Posterior cingulate gyrus (tissue), 11 donors: ENCODE measurements at regions not wholly inside any gene's neighbourhood (a gene's known extent, or its start where the extent isn't known, plus 50 kb on each side); places are given as distances from the start of the nearest gene placed in this dataset.
A peak's percentile ranks its signal among the peaks of the same experiment; 100 is the strongest.

Experiments
- DNase-seq, 10 donors: peaks; one replicate each; pipeline versions ENCODE4 v3.0.0 to v3.0.0-alpha.2; 2020 to 2021; ENCODE audit warnings: mixed read lengths in 3 of 10
- intact Hi-C: fragments of 100-400 bp; cut with DNase I; formaldehyde crosslinking; loops from one replicate; pipeline ENCODE4 v1.15.1; 2023

DNA sequence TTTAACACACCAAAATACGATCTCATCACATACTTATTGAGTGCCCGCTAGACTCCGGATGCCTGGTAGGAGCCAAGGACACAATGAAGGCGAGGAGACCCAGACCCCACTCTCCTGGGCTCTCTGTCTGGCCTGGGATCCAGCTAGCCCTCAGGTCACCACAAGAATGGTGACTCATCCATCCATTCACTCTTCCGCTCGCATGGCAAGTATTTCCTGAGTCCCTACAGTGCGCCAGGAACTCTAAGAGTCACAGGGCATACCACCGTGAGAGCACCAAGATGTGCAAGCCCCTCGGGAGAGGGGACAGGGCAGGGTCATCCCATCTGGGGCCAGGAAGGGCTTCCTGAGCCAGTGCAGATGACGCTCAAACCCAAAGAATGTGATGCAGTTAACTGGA lies 101.6 kb upstream of the PRR20G start:
- intact Hi-C loops: no loop called here
- peak in 3 of 10 donors; percentile 3 to 38 (median 24) for DNase-seq

DNA sequence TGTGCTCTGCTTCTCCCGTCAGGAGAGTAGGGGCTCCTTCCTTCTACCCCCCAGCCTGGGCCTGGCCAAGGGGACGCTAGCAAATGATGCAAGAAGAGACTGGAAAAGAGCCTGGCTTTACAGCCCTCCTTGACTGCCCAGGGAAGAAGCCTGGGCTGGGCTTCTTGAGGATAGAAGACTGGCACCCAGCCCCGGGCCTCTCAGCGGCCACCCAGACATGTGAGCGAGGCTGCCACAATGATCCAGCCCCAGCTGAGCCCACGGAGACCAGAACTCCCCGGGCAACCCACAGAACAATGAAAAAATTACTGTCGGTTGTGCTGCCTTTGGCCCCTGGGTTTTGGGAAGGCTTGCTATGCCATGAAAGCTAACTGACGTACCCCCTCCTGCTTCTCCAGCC lies 100.6 kb upstream of the PRR20G start:
- peak in 2 of 10 donors; percentile 1 to 74 for DNase-seq
- intact Hi-C loops: no loop called here

DNA sequence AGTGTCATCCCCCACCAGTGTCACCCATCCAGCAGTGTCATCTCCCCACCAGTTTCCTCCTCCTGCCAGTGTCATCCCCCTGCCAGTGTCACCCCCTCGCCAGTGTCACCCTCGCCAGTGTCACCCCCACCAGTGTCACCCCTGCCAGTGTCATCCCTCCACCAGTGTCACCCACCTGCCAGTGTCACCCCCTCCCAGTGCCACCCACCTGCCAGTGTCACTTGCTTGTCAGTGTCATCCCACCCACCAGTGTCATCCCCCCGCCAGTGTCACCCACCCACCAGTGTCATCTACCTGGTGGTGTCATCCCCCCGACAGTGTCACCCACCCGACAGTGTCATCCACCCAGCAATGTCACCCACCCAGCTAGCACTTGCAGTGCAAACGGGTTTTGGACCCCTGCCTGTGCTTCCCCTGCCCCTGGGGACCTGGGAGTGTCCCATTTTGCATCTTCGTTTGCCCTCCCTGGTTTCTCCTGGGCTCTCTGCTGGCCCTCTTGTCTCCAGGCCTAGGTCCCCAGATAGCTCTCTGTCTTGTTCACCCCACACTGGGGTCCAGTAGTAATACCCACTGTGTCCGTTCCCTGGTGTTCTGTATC lies 99.8 kb upstream of the PRR20G start:
- intact Hi-C loops: no loop called here
- DNase-seq: peak in 2 of 10 donors; percentile 41 to 66

- peak in 1 of 10 donors; percentile 73 for DNase-seq
- intact Hi-C loops: no loop called here
These were observed 99.3 kb upstream of the PRR20G start for GRCh38 chr3:127387119-127387518.

DNA sequence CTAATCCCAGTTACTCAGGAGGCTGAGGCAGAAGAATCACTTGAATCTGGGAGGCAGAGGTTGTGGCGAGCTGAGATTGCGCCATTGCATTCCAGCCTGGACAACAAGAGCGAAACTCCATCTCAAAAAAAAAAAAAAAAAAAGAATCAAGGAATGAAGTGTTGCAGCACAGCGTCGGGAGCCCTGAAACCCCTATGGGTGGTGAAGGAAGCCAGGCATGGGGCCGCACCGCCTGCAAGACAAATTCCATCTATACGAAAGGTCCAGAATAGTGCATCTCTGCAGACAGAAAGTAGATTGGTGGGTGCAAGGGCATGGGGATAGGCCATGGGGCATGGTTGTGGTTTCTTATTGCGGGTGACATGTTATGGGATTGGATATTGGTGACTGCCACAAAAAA lies 98.6 kb upstream of the PRR20G start:
- DNase-seq: peak in 2 of 10 donors; percentile 53 to 59
- intact Hi-C loops: no loop called here

DNA sequence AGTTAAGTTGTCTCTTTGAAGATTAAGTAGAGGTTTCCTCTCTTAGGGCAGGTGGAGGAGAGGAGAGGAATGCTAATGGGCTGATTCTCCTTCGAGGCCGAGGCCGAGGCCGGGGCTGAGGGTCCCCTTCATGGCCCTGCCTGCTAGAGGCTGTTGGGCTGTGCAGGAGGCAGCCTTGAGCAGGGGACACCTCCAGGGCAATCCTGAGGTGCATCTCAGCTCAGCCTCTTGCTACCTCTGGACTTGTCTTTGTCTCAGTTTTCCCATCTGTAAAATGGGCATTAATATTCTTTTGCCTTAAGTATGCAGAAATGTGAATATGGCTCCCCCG lies 97.7 kb upstream of the PRR20G start:
- intact Hi-C loops: no loop called here

DNA sequence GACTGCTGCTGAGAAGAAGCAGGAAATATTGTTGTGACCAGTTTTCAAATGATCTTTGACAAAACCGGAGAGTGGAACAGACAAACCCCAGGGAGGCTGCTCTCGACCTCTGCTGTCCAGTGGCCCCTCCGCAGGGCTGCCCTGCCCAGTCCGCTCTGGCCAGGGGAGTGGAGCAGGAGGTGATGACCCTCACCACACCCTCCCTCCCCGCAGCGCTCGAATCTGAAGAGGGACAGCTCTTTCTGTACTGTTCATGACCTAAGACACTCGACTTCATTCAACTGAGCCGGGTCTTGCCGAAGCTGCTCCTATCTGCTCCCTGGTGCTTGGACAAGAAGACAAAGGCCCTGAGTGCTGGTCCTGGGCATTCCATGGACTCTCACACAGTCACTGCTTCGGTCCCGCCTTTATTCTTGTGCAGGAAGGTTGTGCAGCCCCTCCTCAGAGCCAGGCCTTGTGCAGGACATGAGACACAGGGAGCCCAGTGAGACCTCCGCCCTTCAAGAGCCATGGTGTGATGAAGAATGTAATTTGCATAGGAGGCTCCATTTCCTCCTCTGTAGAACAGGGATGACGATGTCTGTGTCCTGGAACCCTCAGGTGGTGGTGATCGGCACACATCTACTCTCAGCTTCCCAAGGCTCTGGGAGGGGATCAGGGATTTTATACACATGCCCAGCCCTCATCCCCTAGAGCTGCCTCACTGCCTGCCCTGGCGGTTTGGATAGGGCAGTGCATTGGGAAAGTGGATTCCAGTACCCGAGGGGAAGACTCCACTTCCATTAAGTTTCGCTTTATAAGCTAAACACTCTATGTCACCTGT lies 97.1 kb upstream of the PRR20G start:
- intact Hi-C loops: no loop called here
- peak in 2 of 10 donors; percentile 43 to 74 for DNase-seq

More for the DNA sequence above, 97.7 kb upstream of the PRR20G start:
- no peak for DNase-seq

- intact Hi-C loops: no loop called here
- peak in 3 of 10 donors; percentile 36 to 70 (median 52) for DNase-seq
These were observed 95.9 kb upstream of the PRR20G start for GRCh38 chr3:127383656-127384179.

- intact Hi-C loops: no loop called here
- DNase-seq: peak in 2 of 10 donors; percentile 48 to 65
These were observed 90.2 kb upstream of the PRR20G start for GRCh38 chr3:127377801-127378655.

GRCh38 chr3:127375151-127375930 lies 87.5 kb upstream of the PRR20G start:
- intact Hi-C loops: no loop called here
- DNase-seq: peak in 2 of 10 donors; percentile 54 to 78

DNA sequence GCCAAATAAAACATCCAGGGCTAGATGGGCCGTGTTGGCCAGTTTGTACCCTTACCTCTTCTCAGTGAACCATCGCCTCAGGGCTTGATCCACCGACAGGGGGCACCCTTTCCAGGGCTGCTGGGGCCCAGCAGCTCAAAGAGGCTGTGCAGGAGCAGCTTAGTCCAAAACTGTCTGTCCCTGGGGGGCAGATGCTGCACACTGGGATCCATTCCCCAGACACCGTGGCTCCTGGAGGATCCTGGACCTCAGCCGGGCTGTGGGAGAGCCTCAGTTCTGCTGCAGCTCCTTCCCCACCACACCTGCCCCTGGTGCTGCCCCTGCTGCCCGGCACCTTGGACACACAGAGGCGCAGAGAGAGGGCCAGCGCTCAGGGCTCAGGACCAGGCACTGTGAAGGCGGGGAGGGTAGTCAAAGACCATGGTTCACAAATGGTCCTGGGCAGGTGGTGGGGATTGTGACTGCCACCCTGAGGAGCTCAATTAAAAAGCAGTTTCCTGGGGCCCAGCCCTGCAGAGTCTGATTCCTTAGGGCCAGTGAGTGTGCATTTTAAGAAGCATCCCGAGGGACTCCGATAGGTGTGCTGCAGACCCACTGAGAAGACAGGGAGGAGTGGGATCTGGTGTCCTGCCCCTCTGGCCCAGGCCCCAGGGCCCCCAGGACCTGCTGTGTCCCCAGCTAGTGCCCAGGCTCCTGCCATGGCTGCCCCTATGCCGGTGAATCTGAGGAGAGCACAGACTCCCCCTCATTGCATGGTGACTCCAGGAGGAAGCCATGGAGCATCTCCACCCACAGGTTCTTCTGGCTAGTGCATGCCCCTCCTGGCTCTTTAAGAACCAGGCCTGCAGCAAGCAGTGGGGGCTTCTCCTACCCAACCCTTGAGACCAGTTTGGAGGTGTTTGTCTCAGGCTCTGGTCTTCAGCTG lies 86.5 kb upstream of the PRR20G start:
- intact Hi-C loops: no loop called here
- peak in 2 of 10 donors; percentile 71 to 82 for DNase-seq

DNA sequence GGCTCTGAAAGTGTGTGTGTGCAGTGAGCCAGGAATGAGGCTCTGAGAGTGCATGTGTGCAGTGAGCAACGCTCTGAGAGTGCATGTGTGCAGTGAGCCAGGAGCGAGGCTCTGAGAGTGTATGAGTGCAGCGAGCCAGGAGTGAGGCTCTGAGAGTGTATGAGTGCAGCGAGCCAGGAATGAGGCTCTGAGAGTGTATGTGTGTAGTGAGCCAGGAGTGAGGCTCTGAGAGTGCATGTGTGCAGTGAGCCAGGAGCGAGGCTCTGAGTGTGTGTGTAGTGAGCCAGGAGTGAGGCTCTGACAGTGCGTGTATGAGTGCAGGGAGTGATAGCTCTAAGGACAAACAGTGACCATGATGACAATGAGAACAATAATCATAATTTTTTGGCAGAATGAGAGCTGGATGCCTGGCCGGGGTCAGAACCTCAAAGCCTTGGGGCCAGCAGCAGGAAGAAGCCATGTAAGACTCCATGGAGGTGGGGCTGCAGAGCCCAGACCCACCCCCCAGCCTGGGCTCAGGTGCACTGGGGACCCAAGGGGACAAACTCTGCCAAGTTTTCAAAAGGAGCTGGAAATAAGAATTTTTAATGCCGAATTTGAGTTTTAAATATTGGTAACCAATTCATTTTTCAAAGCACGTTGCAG lies 85.7 kb upstream of the PRR20G start:
- intact Hi-C loops: no loop called here
- peak in 2 of 10 donors; percentile 47 to 74 for DNase-seq

- intact Hi-C loops: no loop called here
- DNase-seq: peak in 1 of 10 donors; percentile 34
These were observed 84.0 kb upstream of the PRR20G start for GRCh38 chr3:127371846-127372245.

GRCh38 chr3:127371334-127371733 lies 83.5 kb upstream of the PRR20G start:
- intact Hi-C loops: no loop called here
- no peak for DNase-seq

DNA sequence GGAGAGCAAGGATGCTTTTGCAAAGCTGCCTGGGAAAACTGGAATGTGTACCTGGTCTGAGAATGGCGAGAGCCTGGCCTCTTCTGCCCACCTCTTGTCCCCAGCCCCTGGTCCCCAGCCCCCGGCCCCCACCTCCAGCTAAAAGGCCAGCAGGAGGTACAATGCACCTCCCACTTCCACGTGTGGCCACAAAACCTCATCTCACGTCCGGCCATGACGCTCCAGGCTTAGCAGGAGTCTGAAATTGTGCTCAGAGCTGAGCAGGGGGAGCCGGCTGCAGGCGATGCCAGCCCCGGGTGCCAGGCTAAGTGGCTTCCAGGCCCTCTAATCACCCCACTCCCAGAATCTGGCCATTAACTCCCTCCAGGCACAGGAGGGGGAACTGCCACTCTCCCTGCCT lies 83.1 kb upstream of the PRR20G start:
- intact Hi-C loops: no loop called here

DNA sequence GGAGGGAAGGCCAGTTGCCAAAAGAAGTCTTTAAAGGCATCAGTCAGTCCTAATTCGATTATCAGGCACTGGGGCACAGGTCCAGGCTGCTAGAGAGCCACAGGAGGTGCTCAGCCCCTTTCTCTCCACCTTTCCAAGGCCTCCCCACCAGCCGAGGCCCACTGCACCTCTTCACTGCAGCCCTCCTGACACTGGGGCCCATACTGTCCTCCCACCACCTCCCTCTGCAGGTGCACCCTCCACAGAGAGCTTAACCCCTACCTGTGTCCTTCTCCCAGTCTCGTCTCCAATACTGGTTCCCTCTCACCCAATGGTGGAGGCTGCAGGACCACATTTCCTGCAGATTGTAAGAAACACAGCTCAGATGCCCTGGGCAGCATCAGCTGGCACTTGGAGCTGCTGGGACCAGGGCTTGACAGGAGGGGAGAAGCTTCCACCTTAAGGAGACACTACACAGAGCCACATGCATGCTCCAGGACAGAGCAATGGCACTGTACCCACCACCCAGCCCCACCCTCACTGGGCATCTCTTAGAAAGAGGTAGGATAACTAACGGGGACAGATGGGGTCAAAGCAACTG lies 81.6 kb upstream of the PRR20G start:
- DNase-seq: peak in 2 of 10 donors; percentile 63 to 69
- intact Hi-C loops: no loop called here

More for the DNA sequence above, 83.1 kb upstream of the PRR20G start:
- DNase-seq: peak in 2 of 10 donors; percentile 59 to 73

- DNase-seq: peak in 1 of 10 donors; percentile 61
- intact Hi-C loops: no loop called here
These were observed 80.6 kb upstream of the PRR20G start for GRCh38 chr3:127368186-127369032.
